GM12874 (cell line): ENCODE measurements at regions not wholly inside any gene's neighbourhood (a gene's known extent, or its start where the extent isn't known, plus 50 kb on each side); places are given as distances from the start of the nearest gene placed in this dataset.

Experiments
- CTCF ChIP-seq: IDR thresholded peaks from 2 replicates; pipeline ENCODE4 v1.5.1; 2011; ENCODE audit warnings: low read depth, mild to moderate bottlenecking, control low read depth, low read length, moderate library complexity; ENCODE audit not compliant: insufficient read depth

- no peak for TF ChIP-seq CTCF
Observed at GRCh38 chr21:38112219-38112789, 144.5 kb upstream of the KCNJ15 start.

- TF ChIP-seq CTCF: no peak
Observed at GRCh38 chr21:38114717-38115333, 142.0 kb upstream of the KCNJ15 start.

GRCh38 chr21:38115870-38116269 is 140.9 kb upstream of the KCNJ15 start:
- no peak for TF ChIP-seq CTCF

GRCh38 chr21:38119793-38120192 is 137.0 kb upstream of the KCNJ15 start:
- TF ChIP-seq CTCF: no peak

- TF ChIP-seq CTCF: no peak
Observed at GRCh38 chr21:38120984-38121855, 135.6 kb upstream of the KCNJ15 start.

- no peak for TF ChIP-seq CTCF
Observed at GRCh38 chr21:38121888-38122720, 134.7 kb upstream of the KCNJ15 start.

GRCh38 chr21:38123626-38124025 is 133.2 kb upstream of the KCNJ15 start:
- no peak for TF ChIP-seq CTCF
